Stimulated activated CD8-positive, alpha-beta memory T cell treated with anti-CD3 and anti-CD28 coated beads, Interleukin-7, amount 100 ng/mL, for 48 hours (primary cell): ENCODE measurements at regions not wholly inside any gene's neighbourhood (a gene's known extent, or its start where the extent isn't known, plus 50 kb on each side); places are given as distances from the start of the nearest gene placed in this dataset.

Source experiments
- DNase-seq, 2 donors: peaks; one replicate each; pipeline ENCODE4 v3.0.0-alpha.2; 2020; ENCODE audit warnings: low read depth in 1 of 2; ENCODE audit errors: extremely low read depth in 1 of 2

DNA sequence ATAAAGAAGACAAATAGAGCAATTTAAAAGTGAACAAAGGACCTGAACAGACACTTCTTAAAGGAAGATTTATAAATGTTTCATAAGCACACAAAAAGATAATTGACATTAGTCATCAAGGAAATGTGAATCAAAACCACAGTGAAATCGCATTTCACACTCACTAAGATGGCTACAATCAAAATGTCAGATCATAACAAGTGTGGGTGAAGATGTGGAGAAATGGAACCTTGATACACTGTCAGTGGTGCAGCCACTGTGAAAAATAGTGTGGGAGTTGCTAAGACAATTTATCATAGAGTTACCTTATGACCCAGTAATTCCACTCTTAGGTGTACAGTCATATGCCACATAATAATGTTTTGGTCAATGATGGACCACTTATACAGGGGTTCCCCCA is 54.5 kb upstream of the HTR4 start:
- peak in 1 of 2 donors; percentile 35 for DNase-seq

DNA sequence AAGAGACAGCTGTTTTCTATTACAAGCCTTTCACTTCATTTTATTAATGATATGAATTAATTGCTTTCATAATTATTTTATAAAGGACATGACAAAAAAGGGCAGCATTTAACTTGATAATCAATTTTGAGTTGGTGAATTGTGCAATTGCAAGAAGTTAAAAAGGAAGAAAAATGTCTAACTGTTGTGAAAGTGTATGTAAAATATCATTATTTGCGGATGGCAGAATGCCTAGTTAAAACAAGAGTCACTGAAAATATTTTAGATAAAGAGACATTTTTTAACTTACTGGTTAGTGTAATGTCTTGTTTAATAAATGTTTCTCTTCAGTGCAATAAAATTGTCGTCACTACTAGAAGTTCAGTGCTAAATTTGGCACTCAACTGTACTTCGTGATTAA is 57.6 kb upstream of the HTR4 start:
- no peak for DNase-seq

DNA sequence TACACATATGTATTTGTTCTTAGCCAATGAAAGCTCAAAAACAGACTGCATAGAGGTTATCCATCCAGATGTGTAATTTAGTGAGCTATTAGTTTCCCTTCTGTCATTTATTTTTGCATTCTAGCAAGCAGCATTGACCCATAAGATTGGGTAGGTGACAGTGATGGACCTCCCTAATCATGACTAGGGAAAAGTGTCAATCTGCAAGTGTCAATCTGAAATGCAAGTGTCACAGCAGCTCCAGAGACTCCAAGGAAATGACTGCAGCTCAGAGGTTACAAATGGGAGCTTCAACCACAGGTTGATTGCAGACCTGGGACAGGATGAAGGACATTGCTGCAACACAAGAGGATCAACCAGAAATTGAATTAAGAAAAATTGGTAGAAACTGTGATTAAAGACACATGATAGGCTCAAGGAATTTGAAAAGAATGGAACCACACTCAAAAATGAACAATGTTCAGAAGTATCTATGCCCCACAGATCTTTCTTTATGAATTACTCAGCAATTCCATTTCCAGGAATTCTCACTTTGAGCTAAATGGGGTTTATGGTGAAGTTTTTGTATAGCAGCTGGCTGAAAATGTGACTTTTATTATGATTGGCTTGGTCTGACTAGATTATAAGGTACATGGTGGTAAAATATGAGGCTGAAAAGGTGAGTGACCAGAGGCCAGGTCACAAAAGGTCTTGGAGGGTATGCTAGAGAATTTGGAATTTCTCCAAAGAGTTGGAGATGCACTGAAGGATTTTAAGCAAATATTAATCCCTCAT is 59.6 kb upstream of the HTR4 start:
- DNase-seq, result no peak

DNA sequence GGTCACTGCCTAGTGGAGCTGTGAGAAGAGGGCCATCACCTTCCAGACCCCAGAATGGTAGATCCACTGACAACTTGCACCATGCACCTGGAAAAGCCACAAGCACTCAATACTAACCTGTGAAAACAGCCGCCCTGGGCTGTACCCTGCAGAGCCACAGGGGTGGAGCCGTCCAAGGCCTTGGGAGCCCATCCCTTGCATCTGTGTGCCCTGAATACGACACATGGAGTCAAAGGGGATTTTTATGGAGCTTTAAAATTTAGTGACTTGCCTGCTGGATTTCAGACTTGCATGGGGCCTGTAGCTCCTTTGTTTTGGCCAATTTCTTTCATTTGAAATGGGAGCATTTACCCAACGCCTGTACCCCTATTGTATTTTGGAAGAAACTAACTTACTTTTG is 62.4 kb upstream of the HTR4 start:
- DNase-seq, result no peak

DNA sequence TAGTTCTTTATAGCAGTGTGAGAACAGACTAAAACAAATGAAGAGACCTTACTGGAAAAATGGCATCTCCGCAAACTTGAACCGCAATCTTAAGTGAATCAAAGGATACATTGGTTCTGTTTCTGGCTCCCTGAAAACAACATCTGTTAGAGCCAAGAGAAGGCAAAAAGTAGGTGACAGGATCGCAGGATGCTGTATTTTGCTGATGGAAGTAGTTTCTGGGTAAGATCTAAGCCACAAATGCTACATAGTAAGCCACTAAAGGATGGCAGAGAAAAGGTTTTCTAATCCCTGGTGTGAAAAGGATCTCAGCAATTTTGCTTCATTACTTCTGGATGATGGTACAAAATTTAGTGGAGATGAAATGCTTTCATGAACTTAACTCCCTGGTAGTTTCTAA is 63.3 kb upstream of the HTR4 start:
- no peak for DNase-seq

DNA sequence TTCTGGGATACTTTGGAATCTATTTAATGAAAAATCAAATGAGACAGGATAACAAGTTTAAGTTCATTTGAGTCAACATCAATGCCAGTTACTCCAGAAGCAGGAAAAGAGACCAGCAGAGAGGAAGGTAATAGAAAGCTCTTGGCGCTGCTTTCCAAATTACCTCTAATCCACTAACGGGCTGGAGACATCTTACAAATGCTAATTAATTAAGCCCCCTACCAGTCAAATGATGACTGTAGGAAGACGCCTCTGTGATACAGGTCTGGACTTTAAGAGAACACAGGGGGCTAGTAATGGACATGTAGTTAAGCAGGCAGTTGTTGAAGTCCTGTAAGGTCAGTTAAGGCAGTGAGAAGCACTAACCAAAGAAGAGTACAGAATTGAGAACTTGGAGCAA is 65.3 kb upstream of the HTR4 start:
- no peak for DNase-seq

DNA sequence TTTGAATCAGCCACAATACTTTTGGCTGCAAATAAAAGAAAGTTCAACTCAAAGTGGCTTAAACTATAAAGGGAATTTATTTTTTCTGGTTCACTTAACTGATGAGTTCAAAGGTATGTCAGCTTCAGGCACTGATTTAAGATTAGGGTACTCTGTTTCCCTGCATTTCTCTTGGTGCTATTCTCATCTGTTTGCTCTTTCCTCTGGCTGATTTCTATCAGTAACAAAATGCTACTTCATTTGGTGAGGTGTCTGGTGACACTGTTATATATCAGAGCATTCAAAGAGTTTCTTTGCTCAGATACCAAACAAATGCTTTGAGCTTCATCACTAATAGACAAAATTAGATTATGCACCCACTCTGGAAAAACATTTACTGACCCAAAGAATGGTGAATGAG is 65.9 kb upstream of the HTR4 start:
- DNase-seq, result no peak

DNA sequence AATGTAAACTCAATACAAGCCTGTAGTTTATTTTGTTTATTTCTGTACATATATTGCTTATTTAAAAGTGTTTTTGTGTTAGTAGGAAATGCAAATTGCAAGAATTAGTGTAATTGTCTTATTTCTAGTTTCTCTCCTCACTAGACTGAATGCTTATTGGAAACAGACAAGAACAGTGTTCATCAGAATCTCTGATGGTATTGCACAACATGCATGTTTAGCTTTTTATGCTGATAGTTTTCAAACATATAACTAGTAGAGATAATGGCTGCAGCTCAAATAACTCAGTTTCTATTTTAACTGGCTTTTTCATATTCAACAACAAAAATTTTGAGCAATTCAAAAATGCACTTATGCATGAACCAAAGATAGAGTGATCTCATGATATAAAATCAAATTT is 68.8 kb upstream of the HTR4 start:
- DNase-seq, result no peak

DNA sequence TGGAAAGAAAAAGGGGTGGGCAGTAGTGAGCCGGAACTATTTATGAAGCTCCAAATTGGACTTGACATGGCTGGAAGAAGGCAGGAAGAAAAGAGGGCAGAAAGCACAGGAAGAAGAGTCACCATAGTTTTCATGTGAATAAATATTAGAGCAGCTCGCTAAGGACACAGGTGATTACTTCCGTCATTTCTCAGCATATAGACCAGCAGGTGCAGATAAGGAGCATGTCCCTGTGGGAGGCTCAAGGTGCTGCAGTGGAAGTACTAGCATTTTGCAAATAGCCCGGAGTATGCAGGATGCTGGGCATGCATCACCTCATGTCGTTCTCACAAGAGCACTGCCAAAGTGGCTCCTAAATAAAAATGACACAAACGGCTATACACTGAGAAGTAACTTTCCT is 71.3 kb upstream of the HTR4 start:
- DNase-seq, result no peak

DNA sequence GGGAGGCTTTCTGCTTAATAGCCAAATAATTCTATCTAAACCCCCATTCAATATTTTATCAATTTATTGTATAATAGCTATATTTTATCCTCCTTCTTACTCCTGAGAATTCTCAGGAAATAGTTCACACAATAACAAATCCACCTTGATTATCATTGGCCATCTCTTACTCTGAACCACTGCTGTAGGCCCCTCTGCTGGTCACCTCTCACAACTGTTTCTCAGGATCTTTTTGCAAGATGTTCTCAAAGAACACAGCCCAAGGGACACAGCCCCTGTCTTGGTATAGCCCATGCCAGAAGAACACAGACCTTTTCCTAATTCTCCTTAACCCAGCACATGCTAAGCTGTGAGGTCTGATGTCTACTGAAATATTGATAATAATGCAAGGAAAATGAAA is 74.9 kb upstream of the HTR4 start:
- DNase-seq, result no peak

DNA sequence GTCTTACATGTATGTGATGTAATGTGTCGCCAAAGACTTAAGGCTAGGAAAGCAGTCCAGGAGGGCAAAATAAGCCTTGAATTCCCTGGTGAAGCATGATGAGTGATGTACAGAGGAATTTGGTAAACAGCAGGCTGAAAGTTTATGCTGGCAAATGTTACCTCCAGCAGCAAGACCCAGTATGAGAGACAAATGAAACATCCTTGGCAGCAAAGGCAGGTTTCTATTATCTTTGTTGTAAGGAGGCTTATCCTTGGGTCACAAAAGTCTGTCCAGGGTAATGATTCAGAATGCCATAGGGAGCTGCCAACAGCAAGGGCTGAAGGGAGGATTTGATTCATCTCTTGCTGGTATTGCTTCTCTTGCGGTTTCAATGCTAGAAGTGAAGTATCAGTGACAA is 75.9 kb upstream of the HTR4 start:
- no peak for DNase-seq

DNA sequence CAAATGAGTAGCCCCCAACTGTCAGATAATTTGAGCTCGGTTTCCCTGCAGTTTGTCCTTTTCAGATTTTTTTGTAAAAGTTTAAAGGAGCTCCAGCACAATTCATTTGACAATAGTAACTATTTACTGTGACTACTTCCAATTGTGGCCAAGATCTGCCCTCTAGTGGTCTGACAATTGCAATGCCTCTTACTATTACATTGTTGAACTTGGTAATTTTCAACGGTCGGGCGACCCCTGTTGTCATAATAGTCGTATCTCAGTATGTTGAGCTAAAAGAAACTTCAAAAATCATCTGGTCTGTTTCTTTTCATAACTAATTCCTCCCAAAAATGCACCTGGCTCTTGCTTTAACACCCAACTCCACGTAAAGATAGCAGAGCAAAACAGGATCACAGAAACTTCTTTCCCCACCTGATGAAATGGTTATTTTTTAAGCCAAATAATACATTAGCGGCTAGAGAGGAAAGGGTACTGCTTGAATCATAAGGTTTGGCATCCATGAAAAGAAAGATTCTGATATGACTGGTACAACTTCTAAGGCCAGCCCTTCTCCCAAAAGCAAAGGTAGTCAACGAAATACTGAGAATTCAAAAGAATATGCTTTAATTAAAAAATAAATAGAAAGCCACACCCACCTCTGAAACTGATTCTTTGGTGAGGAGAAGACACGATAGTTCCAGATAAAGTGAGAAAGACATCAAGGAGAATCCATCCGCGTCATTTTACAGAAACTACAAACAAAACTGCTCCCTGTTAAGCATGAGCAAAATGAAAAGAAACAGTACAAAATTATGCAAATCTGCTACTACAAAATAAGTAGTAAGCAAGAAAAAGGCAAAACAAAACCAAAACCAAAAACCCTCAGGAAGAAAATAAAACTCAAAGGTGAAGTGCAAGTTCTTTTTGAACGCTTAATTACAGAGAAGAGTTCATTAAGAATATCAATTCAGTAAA is 76.9 kb upstream of the HTR4 start:
- peak; percentile 18 to 60 for DNase-seq

DNA sequence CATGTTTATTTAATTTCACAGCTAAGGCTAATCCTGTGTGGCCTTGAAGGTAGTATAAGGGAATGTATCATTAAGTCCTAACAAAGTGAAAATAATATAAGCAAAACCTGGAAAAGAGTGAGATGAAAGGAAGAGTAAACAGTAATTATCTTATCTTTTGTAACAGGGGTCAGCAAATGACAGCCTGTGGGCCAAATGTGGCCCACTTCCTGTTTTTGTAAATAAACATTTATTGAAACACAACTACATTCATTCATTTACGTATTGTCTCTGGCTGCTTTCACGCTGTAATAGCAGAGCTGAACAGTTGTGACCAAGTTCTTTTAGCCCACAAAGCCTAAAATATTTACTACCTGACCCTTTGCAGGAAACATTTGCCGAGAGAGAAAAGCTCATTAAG is 78.4 kb upstream of the HTR4 start:
- no peak for DNase-seq

DNA sequence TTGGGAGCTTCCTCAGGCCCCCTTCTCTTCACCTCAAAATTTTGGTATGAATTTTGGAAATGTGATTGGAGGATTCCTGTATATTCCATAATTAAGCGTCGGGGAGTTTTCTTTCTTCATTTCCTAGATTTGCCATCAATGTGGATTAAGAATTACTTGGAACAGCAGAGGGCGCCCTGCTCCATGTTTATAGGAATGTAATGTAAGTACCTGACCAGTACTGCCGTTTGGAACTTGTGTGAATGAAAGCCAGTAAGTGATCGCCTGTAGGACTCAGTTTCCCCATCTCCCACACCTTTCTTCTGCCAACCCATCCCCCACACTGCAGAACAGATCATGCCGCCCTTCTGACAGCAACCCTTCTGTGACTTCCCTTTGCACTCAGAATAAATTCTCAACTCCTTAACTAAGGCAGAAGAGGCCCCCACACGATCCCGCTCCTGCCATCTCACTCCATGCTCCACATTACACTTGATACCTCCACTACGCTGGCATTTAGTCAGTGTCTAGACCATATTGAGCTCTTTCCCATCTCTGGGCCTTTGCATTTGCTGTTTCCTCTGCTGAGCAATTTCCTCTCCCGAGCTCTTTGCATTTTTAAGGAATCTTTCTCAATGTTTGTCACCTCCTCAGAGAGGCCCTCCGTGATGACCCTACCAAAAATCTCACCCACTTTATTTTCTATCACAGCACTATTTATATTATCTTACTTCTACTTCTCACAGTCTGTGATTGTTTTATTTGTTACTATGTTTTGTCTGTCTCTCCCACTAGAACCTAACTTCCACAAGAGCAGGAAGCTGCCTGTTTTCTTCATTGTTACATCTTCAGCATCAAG is 79.5 kb upstream of the HTR4 start:
- DNase-seq, result peak; percentile 13 to 45

DNA sequence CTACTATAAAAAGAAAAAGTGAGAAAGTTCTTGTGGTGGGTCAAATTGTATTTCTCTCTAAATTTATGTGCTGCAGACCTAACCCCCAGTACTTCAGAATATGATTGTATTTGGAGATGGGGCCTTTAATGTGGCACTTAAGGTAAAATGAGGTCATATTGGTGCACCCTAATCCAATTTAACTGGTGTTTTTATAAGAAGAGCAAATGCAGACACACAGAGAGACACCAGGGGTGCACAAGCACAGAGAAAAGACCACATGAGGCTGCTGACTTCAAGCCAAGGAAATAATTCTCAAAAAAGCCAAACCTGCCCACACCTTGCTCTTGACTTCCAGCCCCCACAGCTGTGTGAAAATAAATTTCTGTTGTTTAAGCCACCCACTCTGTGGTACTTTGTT is 80.2 kb upstream of the HTR4 start:
- no peak for DNase-seq

DNA sequence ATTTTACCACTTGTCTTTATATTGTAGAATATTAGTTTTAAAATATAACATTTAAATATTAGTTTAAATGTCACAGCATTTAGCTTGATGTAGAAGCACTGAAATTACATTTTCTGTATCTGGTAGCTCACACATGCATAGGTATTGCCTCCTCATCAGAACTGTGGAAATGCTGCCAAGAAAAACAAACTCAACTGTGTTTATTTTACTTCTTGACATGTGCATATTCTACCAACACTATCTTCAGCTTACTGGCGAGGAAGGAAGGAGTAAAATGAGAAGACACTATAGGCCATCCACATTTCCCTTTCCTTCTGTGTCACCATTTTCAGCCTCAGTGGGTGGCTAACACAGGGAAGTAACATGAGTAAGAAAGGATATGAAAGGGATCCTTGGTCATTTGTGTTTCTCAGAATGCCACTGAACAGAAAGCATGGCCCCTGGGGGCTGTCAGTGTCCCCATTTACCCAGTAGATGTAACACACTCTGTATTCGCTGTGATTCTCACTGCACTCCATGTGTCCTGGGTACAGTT is 81.0 kb upstream of the HTR4 start:
- no peak for DNase-seq

DNA sequence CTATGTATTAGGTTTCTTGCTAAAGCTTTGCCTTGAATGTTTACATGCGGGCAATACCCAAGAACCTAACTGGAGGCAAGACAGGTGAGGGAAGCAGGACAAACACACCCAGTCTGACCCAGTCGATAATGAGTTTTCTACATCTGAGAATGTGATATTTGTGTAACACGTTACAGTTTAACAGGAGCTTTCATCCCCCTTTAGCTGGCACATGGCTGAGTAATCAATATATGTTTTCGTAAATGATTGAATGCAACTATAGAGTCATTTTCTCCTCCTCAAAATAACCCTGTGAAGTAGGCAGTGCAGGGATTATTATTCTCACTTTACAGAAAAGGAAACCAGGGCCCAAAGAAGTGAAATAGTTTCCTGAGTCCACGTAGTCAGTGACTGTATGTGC is 84.7 kb upstream of the HTR4 start:
- no peak for DNase-seq

DNA sequence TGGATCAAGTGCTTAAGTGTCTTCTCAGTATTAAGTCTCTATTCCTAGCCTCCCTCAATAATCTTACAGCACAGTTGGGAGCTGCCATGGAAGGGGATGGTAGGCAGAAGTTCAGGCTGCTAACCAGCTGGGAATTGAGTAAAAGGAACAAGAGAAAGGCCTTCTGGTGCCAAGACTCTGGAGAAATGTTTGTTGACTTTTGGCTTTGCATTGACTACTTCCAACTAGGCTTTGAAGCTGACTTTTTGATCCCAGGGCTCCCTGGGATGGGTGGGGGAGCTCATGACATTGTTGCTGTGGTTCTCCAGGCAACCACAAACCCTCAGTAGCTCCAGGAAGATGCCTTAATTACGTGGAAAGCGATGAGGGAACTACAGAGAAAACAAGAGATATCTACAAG is 85.2 kb upstream of the HTR4 start:
- no peak for DNase-seq

DNA sequence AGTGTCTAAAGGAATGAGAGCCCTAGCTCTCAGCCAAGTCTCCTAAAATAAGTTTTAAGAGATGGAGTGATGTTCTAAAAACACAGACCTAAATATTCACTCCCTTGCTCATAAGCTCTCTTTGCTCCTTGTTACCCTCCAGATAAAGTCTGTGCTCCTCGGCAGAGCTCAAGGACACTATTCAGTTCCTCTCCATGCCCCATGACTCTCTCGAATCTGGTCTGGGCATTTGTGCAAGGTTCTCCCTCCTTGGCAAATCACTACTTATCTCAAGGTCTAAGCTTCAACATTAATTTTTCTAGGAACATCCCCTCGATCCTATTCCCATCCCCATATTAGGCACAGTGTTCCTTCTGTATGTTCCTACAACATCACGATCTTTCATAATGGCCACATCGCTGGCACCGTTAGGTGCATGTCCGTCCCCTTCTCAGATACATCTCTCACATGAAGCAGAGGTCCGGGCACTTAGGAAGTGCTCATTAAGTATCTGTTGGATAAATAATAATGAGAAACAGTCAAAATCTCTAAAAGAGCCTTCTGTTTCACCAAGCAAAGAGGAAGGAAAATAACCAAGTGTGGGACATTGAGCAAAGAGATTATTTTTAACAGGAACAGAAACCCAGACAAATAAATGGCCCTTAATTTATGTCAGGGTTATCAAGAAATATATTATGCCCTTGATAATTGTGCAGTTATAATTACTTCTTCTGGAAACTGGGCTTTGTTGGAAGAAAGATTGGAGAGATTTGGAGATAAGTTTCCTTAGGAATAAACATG is 85.9 kb upstream of the HTR4 start:
- DNase-seq, result no peak
